Fibroblast of pulmonary artery (primary cell): ENCODE measurements at regions not wholly inside any gene's neighbourhood (a gene's known extent, or its start where the extent isn't known, plus 50 kb on each side); places are given as distances from the start of the nearest gene placed in this dataset.

Experiments used
- DNase-seq: peaks from one replicate; pipeline ENCODE4 v3.0.0-alpha.2; 2010; ENCODE audit warnings: low read depth
- H3K4me3 ChIP-seq: replicated peaks from 2 replicates; pipeline ENCODE4 v1.5.1; 2011; ENCODE audit warnings: low read depth, mild to moderate bottlenecking, control low read depth, low read length, moderate library complexity
- TF ChIP-seq, protein P1 (sequence below): IDR thresholded peaks from 2 replicates; pipeline ENCODE4 v1.5.1; 2011; ENCODE audit warnings: mild to moderate bottlenecking, control low read depth, low read length, inconsistent platforms; ENCODE audit errors: missing control alignments

DNA sequence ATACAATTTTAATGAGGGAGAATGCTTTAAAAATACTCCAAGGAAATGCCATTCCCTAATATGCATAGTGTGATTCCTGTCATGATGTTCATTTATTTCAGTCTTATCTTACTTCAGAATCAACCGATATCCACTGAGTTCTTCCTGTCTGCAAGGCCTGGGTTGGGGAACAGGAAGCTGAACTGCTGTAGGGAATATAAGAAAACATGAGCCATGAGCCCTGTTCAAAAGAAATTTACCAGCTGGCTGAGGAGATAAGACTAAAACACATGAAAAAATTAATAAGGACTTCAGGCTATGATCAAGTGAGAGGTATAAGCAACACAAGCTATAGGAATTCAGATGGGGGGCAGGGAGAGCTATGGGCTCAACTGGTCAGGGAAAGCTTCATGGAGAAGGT, 184.7 kb downstream of the PLPP4 start:
- no peak overlapping the region for H3K4me3 ChIP-seq
- DNase-seq = no peak

GRCh38 chr10:120643351-120643750, 186.3 kb downstream of the PLPP4 start:
- TF ChIP-seq, protein P1, sequence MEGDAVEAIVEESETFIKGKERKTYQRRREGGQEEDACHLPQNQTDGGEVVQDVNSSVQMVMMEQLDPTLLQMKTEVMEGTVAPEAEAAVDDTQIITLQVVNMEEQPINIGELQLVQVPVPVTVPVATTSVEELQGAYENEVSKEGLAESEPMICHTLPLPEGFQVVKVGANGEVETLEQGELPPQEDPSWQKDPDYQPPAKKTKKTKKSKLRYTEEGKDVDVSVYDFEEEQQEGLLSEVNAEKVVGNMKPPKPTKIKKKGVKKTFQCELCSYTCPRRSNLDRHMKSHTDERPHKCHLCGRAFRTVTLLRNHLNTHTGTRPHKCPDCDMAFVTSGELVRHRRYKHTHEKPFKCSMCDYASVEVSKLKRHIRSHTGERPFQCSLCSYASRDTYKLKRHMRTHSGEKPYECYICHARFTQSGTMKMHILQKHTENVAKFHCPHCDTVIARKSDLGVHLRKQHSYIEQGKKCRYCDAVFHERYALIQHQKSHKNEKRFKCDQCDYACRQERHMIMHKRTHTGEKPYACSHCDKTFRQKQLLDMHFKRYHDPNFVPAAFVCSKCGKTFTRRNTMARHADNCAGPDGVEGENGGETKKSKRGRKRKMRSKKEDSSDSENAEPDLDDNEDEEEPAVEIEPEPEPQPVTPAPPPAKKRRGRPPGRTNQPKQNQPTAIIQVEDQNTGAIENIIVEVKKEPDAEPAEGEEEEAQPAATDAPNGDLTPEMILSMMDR = no peak
- H3K4me3 ChIP-seq = no peak overlapping the region
- no peak for DNase-seq

More for the DNA sequence above, 184.7 kb downstream of the PLPP4 start:
- TF ChIP-seq, protein P1 = no peak

- TF ChIP-seq, protein P1 = no peak
- H3K4me3 ChIP-seq = no peak overlapping the region
- DNase-seq = no peak
Observed at GRCh38 chr10:120644556-120645410, 187.8 kb downstream of the PLPP4 start.

- no peak for DNase-seq
- no peak overlapping the region for H3K4me3 ChIP-seq
- TF ChIP-seq, protein P1 = no peak
Observed at GRCh38 chr10:120646159-120646732, 189.2 kb downstream of the PLPP4 start.

DNA sequence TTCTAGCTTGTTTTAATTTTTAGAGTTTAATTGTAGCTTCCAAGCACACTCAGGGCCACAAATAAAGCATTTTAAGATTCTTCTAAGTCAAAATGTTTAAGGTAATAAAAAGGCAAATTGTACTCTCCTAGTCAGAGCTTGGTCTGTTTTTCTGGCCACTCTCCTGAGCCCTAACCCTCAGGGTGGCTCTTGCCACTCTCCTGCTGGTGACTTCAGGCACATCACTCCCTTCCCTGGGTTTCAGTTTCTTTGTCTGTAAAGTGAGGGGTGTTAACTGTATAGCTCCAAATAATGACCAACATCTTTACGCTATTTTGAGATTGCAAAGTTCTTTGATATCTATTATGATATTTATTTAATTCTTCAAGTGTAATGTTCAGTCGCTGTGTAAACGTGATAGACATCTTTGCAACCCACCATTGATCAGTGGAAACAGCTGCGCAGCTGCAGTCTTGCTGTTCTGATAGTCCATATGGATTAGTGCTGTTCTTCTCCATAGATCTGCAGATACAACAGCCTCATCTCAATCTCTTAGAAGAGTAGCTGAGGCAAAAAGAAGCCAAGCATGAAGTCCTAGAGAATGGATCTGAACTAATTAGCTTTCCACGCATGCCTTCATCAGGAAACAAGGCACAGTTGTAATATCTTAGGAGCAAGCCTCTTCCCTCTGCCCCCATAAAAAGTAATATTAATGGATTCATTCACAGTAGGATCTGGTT, 189.9 kb downstream of the PLPP4 start:
- no peak for DNase-seq
- no peak overlapping the region for H3K4me3 ChIP-seq
- TF ChIP-seq, protein P1 = no peak

DNA sequence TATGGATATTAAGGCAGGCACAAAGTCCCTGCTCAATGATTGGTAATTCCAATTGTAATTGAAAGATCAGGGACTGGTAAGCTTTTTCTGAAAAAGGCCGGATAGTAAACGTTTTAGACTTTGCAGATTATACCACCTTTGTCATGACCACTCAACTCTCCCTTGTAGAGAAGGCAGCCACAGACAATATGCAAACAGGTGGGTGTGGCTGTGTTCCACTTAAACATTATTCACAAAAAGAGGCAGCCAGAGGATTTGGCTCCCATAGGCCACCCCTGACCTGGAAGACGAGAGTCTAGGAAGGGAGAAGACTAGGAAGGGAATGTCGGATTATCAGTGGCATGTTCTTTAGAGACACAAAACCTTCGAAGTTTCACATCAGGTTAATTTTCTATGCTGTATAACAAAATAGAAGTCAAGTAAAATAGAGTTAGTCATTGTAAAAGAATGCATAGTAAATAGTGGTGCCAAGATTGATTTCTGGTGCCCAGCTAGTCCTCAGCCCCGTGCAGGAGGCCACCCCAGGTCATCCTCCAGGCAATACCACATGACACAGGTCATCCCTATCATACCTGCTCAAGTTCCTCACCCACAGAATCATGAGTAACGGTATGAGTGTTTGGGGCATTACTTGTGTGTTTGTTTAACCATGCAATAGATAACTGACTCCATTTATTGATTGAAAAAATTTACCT, 193.8 kb downstream of the PLPP4 start:
- TF ChIP-seq, protein P1 = no peak
- no peak for DNase-seq
- no peak overlapping the region for H3K4me3 ChIP-seq
